Muscle of back (tissue), 3 donors: ENCODE measurements at regions not wholly inside any gene's neighbourhood (a gene's known extent, or its start where the extent isn't known, plus 50 kb on each side); places are given as distances from the start of the nearest gene placed in this dataset.
"Not testable (repeated sequence)": the region's sequence is repeated elsewhere in the genome, so short reads cannot be mapped to it uniquely, and the experiment has no call there.

ENCODE experiments used
- DNase-seq, 3 donors: peaks; one replicate each; pipeline versions ENCODE4 v3.0.0 to v3.0.0-alpha.2; 2013

DNA sequence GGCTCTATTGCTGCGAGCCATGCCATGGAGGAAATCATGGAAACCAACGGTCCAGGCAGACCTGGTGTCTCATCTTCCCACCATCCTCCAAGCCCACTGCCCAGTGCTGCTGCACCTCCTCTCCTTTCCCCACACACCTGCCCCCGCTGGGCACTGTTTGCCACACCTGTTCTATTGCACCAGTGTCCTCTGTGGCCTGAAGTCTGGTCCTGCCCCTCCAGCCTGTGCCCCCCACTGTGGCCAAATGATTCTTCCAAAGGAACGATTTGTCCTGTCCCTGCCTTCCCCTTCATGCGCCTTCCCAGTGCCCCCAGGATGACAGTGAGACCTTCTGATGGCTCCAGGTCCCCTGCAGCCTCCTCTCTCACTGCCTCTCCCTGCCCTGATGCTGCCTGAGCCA, 101.9 kb upstream of the TWIST2 start:
- DNase-seq = no peak

- no peak for DNase-seq
Measured at GRCh38 chr2:238747114-238747513, 100.8 kb upstream of the TWIST2 start.

DNA sequence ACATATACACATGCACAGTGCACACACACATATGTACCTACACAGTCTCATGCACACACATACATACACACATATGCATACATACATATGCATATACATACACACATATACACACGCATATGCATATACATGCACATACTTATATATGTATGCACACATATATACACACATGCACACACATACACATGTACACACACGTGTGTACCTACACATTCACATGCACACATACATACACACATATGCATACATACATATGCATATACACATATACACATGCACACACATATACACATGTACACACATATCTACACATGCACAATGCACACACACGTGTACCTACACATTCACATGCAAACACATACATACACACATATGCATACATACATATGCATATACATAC, 100.3 kb upstream of the TWIST2 start:
- DNase-seq = no peak

DNA sequence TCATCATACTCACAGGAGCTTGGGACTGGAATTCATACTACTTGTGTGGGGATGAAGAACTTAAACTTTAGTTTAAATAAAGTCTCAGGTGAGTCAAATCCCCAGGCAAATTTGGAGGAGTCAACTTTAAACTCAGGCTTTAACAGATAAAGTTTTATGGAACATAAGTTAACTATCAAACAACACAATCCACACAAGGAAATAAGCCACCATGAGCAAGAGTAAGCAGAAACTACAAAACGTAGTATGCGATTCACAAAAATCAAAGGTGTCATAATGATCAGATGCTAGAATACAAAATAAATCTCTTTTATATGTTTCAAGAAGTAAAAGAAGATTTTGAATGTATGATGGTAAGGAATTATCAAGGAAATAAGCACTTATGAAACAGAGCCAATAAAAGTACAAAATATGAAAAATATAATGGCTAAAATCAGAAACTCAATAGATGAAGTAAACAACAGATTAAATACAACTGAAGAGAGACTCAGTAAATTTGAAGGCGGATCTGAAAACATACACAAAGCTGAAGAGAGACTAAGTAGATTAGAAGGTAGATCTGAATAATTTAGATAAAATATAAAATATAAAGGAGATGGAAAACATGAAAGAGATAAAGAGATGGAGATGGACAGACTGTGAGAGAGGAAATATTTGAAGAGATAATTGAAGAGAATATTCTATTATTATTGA, 97.5 kb upstream of the TWIST2 start:
- no peak for DNase-seq

GRCh38 chr2:238754259-238754658, 93.6 kb upstream of the TWIST2 start:
- DNase-seq = no peak

DNA sequence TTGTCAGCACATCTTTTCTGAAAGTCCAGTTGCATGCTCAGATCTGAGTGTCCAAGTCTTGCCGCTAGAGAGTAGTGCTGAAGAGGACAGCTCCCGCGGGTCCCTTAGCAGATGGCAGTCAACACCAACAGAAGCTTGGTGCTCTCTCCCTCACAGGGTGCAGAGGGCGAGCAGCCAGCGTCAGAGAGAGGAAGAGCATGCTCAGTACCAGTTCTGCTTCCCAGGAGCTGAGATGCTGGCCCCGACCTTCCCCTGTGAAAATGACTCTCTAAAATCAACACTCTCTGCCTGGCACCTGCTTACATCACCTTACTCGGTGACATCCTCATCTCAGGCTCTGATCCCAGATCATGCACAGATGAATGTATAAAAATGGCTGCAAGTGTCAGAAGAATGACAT, 86.0 kb upstream of the TWIST2 start:
- DNase-seq = peak in 1 of 3 donors; percentile 39

DNA sequence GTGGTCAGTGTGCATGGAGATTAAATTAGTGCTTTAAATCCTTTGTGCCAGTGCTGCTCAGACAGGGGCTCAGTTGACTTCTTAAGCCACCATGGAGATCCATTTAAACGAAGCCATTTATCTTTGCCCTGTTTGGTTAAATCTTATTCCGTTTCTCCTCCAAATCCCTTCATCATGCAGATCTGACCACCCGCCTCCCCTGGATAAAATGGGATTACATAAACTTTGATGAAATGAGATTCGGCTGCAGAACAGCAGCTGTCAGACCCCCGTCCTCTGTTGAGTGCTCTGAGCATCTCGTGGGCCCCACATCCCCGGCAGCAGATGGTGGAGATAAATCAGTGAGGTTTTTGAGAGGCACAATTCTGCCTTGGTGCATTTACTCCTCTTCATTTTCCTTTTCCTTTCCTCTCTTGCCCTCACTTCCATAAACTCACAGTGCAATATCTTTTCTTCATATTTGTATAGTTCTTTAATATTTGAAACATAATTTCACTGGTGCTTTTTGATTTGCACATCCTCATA, 84.4 kb upstream of the TWIST2 start:
- DNase-seq = no peak

DNA sequence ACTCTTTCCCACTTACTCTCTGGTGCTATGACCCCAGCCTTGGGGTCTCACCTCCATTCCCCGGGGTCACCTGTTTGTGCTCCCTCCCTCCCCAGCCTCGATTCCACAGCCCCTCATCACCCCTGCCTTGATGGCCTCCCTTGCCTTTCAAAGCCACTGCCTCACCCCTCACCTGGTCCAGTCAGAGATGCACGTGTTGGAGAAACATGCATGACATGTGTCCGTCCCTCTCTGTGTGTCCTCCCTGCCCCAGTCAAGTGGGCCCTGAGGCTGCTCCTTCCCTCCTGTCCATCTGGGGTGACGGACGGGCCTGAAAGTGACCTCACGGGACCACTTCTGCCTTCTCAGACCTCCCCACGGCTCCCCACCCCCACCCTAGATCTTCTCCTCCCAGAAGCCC, 82.3 kb upstream of the TWIST2 start:
- no peak for DNase-seq

- peak in 1 of 3 donors; percentile 47 for DNase-seq
Measured at GRCh38 chr2:238771218-238771617, 76.7 kb upstream of the TWIST2 start.

DNA sequence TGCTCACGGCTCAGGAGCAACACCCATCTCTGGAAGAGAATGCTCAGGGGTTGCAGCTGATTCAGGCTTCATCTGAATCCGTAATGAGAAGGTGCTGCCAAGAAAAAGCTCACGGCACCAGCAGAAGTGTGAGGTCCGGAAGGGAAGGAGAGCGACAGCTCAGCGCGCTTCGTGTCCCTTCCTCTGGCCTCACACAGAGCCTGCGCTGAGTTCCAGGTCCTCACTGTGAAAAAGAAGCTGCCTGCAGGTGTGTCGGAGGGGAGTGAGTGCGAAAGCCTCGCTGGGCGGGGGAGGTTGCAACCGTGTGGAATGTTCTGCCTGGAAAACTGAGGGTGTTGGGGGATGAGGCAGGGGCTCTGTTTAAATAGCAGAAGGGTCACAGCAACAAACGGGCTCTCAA, 76.2 kb upstream of the TWIST2 start:
- no peak for DNase-seq

GRCh38 chr2:238772635-238773297, 75.1 kb upstream of the TWIST2 start:
- no peak for DNase-seq

- no peak for DNase-seq
Measured at GRCh38 chr2:238773472-238773871, 74.4 kb upstream of the TWIST2 start.

- peak in 1 of 3 donors; percentile 19 for DNase-seq
Measured at GRCh38 chr2:238774071-238774470, 73.8 kb upstream of the TWIST2 start.

- DNase-seq = no peak
Measured at GRCh38 chr2:238774980-238775509, 72.8 kb upstream of the TWIST2 start.

DNA sequence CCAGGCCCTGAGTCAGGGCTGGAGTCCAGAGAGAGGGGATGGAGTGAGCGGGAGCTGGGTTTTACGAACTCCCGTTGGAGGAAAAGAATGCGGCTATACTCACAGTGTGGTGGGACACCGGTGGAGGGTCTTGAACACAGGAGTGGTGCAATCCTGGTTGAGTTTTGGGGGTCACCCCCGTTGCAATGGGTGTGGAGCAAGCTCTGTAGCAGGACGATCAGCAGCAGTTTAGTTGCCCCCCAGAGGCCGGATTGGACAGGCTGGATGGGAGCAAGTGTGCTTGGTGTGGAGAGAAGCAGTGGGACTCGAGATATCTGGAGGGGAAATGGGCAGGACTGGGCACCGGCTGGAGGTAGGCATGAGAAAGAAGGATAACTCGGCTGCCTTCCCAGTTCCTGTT, 72.3 kb upstream of the TWIST2 start:
- DNase-seq = no peak

DNA sequence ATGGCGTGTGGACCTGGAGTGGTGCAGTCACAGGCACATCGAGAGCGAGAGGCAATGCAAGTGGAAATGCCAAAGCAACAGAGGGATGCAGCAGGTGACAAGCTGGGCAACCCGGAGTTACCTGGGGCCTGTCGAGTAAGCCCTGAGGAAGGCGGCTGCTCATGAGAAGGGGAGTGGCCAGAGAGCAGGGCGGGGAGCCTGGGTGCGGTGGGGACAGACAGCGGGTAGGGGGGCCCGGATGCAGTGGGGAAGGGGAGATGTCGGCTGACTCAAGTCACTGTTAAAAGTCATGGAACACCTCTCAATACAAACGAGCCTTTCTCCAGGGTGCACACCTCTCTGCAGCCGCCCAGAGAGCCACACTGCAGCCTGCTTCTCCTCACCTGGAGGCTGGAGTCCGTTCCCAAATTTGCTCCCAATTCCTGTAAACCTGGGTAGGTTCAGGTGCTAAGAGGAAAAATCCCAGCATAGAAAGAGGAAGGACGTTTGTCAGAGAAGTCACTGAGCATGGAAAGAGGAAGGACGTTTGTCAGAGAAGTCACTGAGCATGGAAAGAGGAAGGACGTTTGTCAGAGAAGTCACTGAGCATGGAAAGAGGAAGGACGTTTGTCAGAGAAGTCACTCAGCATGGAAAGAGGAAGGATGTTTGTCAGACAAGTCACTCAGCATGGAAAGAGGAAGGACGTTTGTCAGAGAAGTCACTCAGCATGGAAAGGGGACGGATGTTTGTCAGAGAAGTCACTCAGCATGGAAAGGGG, 71.7 kb upstream of the TWIST2 start:
- DNase-seq = no peak

DNA sequence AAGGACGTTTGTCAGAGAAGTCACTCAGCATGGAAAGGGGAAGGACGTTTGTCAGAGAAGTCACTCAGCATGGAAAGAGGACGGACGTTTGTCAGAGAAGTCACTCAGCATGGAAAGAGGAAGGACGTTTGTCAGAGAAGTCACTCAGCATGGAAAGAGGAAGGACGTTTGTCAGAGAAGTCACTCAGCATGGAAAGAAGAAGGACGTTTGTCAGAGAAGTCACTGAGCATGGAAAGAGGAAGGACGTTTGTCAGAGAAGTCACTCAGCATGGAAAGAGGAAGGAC, 71.2 kb upstream of the TWIST2 start:
- DNase-seq = not testable (repeated sequence)

GRCh38 chr2:238777369-238778067, 70.4 kb upstream of the TWIST2 start:
- DNase-seq = no peak

DNA sequence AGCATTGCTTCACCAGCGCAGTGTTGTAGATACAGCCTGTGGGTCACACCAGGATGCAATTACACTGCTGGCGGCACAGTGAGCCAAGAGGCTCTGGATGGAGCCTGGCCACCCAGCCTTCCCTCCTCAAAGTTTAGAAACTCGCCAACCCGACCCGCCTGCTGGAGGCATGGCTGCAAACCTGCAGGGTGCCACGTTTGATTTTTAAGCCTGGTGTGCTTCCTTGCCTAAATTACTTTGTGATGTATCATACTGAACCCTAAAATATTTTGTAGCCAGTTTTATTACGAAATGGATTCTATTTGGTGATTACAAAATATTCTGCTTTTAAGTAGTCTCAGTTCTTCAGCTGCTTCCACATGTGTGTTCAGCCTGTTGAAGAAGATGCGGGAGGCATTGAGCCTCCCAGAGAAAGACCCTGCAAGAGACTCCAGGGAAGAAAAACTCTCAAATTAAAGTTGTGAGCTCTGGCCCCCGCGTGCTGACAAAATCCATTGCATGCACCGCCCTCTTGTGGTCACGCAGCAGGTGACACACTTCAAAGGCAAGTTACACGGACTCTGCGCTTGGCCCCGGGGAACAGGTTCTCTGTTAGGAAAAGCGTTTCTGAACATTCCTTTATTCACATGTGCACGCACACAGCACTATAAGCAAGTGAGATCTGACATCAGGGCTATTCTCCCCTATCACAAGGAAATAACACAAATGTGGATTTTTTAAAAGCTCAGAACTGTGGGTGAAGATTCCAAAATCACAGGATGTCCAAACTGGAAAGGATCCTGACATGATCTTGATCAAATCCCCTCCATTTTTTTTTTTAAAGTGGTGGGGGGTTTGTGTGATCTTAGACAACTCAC, 63.0 kb upstream of the TWIST2 start:
- peak; percentile 67 to 89 (median 81) for DNase-seq

DNA sequence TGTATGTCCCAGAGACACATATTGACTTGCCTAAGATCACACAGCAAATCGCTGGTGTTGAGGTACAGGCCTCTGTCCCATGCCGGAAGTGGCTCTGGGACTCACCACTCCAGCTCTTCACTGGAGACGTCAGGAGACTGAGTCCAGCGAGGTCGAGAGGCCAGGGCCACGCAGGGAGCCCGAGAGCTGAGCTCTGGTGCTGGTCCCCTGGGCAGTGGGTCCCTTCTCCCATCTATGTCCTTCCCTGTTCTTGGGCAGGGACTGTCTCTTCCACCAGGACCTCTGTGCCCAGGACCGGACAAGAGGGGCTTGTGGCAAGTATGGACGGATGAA, 62.4 kb upstream of the TWIST2 start:
- no peak for DNase-seq

DNA sequence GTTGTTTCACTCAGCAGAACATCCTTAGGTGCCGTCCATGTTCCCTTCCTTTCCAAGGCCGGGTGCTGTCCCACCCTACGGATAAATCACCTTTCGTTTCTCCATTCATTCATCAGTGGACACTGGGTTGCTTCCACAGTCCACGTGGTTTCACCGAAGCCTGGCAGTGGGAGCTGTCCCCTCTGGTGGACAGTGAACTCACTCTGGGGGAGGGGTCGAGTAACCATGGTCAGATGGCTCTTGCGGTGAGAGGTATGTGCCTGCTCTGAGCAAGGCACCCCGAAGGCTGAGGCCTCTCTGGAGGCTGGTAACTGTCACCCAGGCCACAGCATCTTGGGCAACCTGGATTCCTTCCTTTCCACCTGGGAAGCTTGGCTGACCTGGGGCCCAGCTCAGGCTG, 61.5 kb upstream of the TWIST2 start:
- no peak for DNase-seq
